ENCODE measurements at regions not wholly inside any gene's neighbourhood (a gene's known extent, or its start where the extent isn't known, plus 50 kb on each side); places are given as distances from the start of the nearest gene placed in this dataset.
A peak's percentile ranks its signal among the peaks of the same experiment; 100 is the strongest.

DNA sequence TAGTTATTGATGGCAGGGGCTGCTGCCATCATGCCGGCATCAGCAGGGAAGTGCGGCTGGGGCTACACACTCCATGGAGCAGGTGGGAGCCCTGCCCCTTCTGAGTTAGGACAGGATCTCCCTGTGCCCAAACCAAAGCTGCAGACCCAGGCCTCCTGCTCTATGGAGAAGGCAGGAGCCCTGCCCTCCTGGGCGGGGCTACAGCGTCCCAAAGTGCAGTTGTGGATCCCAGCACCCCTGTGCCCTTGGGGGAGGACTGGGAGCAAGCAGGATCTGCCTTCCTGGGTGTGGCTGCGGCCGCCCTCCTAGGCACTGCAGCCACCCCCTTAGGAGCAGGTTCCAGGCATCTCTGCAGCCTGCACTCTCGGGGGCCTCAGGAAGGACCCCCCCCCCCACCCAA lies 1392.4 kb upstream of the SLC39A10 start:
- ATAC-seq = no peak
- DNase-seq = no peak

DNA sequence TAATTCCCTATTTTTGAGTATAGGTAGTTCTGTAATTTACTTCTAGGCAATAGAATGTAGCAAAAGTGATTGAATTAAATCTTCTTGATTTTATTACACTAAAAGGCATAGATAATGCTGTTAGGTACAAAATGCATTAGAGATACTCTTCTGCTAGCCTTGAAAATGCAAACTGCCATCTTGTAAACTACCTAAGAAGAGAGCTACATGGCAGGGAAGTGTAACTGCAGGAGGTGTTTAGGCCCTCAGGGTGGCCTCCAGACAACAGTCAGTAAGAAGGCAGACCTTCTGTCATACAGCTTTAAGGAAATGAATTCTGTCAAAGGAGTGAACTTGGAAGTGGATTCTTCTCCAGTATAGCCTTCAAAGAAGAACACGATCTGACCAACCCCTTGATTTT lies 1396.8 kb upstream of the SLC39A10 start:
- DNase-seq (no peak), ATAC-seq (no peak)

DNA sequence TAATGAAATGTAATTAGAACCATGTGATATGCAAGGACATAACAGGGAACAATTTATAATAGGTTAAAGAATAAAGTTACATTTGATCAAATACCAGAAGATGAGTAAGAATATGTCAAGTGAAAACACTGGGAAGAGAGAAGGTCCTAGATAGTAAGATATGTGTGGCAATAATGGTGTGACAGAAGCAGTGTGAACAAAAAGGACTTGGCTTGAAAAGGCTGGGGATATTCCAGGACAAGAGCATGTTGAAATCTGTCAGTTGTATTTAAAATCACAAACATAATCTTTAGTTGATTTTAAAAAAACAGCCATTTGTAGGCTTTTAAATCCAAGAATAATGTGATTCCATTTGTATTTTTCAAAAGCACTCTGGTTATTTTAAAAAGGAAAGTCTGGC lies 1399.9 kb upstream of the SLC39A10 start:
- DNase-seq (no peak), ATAC-seq (no peak)

DNA sequence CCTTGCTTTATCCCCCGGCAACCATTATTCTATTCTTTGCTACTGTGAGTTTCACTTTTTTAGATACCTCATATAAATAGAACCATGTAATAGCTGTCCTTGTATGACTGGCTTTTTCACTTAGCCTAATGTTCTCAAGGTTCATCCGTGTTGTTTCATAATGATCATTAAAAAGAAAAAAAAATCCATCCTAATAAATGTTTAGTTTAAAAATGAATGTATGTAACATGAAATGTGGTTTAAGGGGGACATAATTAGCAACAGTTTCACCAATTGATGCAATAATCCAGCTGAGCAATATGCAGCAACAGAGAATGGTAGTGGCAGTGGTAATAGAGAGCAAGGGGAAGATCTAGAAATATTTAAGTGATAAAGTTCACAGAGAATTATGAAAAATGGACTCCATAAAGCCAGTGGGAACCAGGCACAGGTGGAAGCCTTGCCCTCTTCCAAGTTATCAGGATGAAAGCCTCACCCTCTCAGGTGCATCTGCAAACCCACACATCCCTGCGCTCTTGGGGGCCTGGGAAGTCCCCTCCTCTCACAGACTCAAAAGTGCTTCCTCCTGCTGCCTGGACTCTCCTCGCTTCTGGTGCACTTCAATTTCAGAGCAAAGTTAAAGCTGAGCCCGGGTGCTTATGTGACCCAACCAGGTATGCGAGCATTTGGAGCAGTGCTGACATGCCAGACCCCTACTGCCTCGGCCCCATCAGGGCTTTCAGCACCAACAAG lies 1403.3 kb upstream of the SLC39A10 start:
- no peak for ATAC-seq
- no peak for DNase-seq

DNA sequence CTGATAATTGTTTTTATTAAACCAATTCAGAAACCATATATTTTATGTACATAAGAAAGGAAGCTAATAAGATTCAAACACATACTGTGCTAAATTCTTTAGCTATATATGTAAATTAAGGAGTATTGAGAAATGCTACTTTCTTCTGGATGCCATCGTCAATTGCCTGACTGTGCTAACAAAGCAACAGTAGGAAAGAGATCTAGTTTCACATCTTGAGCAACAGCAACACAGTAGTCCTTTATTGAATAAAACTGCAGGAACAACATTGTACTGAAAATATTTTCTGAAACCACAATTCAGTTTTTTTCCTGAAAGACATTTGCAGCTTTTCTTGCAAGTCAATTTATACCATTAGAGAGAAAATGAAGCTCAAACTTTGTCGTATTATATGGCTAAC lies 1404.9 kb upstream of the SLC39A10 start:
- ATAC-seq (no peak), DNase-seq (no peak)

DNA sequence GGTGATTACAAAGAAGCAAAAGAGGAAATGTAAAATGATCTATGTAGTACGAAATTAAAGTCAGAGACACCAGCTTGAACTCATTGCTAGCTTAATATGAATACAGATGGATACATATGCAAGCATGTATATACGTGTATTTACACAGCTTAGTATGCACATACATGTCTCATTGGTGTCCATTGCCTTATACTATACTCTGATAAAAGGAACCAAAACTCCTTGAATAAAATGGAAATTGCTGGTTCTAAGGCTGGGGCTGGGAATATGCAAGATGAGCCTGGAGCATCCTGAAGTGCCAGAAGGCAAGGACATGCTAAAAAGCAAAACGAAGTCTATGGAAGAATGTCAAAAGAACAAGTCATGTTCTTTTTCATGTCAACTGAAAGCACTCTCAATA lies 1424.4 kb upstream of the SLC39A10 start:
- DNase-seq = no peak
- ATAC-seq = no peak

DNA sequence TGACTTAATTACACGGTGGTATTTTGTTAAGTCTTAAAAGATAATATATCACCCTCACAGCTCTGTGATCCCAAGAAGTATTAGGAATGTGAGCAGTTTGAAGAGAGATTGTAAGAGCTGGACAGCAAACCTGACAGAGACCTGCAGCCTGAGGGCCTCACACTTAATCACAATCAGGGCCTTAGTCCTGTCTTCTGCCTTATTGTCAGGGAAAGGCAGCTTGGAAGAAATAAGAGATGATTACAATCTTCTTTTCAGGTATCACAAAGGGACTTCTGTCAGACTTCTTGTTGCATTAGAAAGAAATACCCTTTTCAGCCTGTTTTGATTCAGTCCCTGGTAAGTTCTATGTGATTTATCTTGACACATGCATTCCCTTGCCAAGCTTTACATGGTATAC lies 1433.8 kb upstream of the SLC39A10 start:
- ATAC-seq = no peak

DNA sequence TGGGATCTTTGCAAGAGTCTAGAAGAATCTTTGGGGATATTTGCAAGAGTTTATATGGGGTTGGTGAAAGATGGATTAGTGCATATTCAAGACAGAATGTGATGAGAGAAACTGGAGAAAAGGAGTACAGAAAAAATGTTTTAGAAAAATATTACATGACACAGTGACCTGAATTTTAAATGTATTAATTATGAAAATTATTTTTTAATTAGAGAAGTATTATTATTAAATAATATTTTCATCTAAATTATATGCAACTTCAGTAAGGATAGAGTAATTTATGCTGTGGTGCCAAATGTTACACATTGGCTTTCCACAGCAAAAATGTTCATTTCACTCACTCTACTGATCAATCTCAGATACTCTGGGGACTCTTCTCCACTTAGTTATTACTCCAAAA lies 1442.8 kb upstream of the SLC39A10 start:
- DNase-seq (no peak), ATAC-seq (no peak)

More for the DNA sequence above, 1433.8 kb upstream of the SLC39A10 start:
- DNase-seq = no peak

DNA sequence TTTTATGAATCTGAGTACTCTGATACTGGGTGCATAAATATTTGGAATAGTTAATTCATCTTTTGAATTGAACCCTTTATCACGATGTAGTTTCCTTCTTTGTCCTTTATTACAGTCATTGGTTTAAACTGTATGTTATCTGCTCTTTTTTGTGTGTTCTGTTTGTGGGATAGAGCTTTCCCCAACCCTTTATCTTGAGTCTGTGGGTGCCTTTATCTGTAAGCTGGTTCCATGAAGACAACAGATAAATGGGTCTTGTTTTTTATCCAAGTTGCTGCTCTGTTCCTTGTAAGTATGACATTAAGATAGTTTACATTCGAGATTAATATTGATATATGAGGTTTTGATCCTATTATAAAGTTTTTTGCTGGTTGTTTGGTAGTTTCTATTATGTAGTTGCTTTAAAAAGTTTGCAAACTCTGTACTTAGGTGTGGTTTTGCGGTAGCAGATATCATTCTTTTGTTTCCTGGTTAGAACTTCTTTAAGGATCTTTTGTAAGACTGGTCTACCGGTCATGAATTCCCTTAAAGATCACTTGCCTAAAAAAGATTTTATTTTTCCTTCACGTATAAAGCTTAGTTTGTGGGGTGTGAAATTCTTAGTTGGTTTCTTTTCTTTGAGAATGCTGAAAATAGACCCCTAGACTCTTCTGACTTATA lies 1451.3 kb upstream of the SLC39A10 start:
- DNase-seq (no peak), ATAC-seq (no peak)

DNA sequence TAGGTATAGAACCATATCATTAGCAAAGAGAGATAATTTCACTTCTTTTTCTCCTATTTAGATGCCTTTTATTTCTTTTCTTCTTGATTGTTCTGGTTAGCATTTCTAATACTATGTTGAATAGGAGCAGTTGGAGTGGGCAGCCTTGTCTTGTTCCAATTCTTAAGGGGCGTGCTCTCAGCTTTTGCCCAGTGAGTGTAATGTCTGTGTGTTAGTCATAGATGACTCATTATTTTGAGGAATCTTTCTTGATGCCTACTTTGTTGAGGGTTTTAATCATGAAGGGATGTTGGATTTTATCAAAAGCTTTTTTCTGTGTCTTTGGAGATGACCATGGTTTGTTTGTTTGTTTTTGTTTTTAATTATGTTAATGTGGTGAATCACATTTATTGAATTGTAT lies 1453.1 kb upstream of the SLC39A10 start:
- DNase-seq (no peak), ATAC-seq (no peak)

DNA sequence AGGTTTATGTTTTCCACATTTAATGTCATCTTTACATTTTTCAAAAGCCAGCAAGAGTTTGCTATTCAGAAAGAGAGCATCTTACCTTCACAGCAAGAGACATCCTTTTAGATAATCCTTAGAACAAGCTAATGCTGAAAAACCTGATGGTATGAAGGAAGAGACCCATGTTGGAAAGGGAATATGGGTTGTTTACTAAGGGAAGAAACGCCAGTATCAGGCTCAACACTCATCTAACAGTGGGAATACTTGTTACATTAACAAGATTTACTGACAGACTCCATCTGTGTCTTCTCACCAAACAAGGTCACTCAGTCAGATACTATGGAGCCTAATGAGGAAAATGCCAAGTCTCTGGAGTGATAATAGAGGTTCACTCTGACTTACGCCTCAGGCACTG lies 1474.1 kb upstream of the SLC39A10 start:
- DNase-seq (no peak), ATAC-seq (no peak)

DNA sequence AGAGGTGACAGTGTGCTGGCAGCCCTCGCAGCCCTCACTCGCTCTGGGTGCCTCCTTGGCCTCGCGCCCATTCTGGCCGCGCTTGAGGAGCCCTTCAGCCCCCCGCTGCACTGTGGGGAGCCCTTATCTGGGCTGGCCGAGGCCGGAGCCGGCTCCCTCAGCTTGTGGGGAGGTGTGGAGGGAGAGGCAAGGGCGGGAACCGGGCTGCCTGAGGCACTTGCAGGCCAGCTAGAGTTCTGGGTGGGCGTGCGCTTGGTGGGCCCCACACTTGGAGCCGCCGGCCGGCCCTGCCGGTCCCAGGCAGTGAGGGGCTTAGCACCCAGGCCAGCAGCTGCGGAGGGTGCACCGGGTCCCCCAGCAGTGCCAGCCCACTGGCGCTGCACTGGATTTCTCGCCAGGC lies 1480.9 kb upstream of the SLC39A10 start:
- ATAC-seq (no peak), DNase-seq (no peak)

DNA sequence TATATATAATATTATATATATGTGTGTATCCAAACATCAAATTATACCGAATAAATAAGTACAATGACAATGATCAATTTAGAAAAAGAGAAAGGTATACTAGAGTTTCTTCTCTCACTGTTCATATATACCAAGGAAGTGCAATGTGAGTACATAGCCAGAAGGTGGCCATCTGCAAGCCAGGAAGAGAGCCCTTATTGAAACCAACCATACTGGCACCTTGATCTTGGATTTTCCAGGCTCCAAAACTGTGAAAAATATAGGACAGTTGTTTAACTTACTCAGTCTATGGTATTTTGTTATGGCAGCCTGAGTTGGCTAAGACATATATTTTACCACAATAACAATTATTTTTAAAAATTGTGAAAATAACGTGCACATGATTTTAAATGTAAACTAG lies 1490.2 kb upstream of the SLC39A10 start:
- ATAC-seq (no peak), DNase-seq (no peak)

DNA sequence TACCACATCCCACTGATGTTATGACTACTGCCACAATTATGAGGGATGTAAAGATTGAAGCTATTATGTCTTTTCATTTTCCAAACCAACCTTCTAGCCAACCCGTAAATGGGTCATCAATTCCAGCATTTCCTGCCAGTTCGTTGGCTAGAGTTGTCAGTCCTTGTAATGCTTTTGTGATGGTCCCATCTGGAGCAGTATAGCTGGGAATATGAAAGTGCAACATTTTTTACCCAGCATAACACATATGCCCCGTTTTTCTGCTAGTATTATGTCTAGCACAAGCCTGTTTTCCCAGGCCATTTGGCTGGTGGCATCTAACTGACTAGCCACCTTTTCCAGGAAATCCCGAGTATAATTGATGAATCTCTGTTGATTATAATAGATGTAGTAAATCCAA lies 1501.6 kb upstream of the SLC39A10 start:
- ATAC-seq = no peak
- no peak for DNase-seq

DNA sequence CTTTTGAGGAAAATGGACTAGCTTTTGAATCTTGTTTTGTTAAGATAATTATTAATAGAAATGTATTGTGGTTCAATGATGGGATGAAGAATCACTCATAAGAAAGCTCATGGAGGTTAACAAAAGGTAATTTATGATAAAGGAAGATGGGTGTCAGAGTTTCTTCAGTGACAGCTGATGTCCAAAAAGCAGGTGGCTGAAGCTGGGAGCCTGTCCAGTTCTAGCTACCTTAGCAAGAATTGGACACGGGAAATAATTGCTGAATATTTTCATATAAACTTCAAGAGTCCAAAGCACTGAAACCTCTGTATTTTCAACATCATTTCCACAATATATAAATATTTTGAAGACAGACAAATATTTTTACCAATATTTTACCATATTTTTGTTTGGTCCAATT lies 1505.8 kb upstream of the SLC39A10 start:
- DNase-seq = no peak
- ATAC-seq = no peak

DNA sequence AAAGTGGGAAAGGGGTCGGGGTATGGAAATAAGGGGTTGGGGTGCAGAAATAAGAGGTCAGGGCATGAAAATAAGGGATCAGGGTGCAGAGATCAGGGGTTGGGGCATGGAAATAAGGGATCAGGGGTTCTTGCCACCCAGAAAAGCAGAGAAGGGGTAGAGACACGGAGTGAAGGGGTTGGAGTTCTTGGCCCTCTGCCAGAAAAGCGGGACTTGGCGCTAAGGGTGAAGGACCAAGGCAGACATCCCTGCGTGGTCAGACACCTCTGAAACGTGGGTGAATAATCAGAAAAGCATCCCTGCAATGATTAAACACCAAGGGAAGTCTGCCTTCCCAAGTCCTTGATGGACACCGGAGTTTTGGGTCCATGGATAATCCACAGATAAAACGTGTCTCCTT lies 1521.6 kb upstream of the SLC39A10 start:
- DNase-seq = no peak
- no peak for ATAC-seq

DNA sequence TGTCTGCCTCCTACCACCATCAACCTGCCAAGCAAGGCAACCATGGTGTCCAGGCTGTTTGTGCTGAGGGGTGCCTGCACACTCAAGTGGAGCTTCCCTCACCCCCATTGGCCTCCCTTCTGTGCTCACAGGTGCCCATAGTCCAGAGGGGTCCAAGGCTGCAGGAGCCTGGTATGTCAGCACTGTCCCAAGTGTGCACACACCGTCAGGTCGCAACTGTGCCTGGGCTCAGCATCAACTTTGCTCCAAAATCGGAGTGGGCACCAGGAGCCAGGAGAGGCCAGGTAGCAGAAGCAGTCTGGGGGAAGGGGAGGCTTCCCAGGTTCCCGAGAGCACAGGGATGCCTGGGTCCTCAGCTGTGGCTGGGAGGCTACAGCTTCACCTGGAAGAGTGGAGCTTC lies 1528.2 kb upstream of the SLC39A10 start:
- ATAC-seq (no peak), DNase-seq (no peak)

DNA sequence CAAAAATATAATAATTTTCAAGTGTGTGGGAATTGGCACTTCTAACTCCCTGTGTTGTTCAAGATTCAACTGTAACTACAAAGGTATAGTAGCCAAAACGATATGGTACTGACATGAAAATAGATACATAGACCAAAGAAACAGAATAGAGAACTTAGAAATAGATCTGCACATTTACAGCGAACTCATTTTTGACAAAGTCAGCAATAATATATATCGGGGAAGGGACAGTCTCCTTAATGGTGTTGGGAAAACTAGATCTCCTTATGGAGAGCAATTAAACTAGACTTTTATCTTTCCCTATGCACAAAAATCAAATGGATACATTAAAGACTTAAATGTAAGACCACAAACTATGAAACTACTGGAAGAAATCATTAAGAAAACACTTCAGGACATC lies 1530.6 kb upstream of the SLC39A10 start:
- ATAC-seq = no peak
- no peak for DNase-seq

DNA sequence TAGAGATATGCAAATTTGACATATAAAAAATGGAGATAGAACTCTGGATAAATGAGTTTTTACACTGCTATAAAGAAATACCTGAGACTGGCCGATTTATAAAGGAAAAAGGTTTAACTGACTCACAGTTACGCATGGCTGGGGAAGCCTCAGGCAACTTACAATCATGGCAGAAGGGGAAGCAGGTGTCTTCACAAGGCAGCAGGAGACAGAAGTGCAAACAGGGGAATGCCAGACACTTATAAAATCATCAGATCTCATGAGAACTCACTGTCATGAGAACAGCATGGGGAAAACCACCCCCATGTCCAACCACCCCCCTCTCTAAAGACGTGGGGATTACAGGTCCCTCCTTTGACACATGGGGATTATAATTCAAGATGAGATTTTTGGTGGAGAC lies 1540.2 kb upstream of the SLC39A10 start:
- ATAC-seq (no peak), DNase-seq (no peak)

DNA sequence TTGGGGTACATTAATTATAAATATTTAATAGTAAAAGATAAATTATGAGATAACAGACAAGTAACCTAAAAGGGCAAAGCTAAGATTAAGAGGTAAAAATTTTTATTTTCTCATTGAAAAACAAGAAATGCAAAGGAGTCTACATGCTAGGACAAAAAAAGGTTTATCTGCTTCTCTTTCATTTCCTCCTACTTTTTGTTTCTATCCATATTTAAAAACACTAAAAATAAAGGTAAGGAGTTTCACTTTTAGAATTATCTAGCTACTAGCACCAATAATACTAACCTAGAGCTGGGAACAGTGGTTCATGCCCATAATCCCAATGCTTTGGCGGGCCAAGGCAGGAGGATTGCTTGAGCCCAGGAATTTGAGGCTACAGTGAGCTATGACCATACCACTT lies 1551.7 kb upstream of the SLC39A10 start:
- ATAC-seq (no peak), DNase-seq (no peak)

DNA sequence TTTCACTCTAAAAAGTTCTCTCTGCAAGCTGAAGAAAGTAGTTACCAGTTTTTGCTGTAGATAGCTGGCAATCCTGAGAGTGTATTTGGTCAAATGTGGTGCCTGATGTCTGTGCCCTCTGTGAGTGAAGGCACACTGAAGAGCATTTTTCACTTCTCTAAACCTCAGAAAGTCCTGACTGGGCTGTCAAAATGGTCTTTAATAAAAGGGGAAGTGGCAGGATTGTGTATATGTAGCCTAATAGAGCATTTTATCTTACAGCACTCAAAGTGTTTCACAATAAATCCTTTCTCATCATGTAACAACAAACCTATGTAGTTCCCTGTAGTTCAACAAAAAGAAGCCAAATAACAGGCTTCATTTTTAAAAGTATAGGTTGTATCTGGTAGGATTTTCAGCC lies 1552.3 kb upstream of the SLC39A10 start:
- DNase-seq (no peak), ATAC-seq (peak; percentile 46)

DNA sequence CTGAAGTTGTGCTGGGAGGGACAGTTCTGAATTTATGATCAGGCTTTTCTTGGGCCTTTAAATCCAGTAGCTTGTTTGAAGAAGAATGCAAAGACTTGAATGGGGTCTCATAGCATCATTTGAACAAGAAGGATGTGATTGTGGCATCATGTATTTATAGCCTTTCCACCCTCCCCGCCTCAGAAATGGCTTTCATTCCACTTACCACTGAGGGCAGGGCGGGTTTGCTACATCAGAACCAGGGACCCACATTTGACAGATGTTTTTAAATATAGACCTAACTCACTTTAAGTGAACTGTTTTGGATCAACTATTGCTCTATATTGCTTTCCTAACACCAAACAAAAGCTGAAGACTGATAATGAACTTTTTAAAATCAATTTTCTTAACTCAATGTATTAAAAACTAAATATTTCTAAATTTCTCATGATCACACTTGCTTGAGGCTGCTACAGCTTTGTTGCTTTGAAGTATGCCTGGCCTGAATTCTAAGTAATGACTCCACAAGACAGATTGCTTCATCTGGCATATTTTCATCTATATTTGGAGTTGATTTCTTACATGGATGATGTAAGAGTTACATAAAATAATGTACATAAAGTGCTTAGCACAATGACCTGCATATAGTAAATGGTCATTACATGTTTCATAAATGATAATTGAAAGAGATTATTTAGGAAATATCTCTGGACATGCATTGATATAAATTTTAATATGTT lies 1552.9 kb upstream of the SLC39A10 start:
- DNase-seq (no peak), ATAC-seq (no peak)

DNA sequence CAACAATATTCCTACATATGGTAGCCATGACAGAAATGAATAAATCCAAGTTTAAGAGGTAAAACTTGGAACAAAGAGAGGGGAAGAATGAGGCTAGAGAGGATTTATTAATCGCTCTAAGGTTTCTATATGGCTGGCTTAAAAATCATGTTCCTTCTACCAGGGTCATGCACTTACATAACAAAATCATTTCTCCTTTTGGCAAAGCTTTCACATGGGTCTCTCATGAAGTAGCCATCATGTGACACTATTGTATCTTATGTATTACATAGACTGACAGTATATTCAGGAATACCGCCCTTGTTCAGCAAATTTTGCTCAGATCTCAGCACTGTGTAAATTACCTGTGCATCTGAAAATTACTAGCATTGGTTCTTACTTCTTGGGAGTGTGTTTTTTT lies 1554.5 kb upstream of the SLC39A10 start:
- DNase-seq = no peak
- no peak for ATAC-seq

DNA sequence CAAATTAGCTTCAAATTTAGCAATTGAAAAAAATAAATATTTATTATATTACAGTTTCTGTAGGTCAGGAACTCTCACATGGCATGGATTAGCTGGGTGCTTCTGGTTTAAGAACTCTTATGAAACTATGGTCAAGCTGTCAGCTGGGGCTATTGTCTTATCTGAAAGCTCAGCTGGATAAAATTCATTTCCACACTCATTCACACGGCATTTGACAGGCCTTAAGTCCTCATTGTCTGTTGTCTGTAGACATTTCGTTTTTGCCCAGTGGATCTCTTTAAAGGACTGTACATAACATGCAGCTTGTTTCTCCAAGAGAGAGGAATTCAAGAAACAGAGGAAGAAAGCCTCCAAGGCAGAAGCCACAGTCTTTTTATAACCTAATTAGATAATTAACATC lies 1556.8 kb upstream of the SLC39A10 start:
- no peak for DNase-seq
- no peak for ATAC-seq

Data from stimulated activated naive CD8-positive, alpha-beta T cell treated with anti-CD3 and anti-CD28 coated beads, Interleukin-15, Interleukin-2, amounts not matched to agents 100 U/mL and 50 U/mL, for 24 hours (primary cell).